ENCODE measurements at regions not wholly inside any gene's neighbourhood (a gene's known extent, or its start where the extent isn't known, plus 50 kb on each side); places are given as distances from the start of the nearest gene placed in this dataset.

DNA sequence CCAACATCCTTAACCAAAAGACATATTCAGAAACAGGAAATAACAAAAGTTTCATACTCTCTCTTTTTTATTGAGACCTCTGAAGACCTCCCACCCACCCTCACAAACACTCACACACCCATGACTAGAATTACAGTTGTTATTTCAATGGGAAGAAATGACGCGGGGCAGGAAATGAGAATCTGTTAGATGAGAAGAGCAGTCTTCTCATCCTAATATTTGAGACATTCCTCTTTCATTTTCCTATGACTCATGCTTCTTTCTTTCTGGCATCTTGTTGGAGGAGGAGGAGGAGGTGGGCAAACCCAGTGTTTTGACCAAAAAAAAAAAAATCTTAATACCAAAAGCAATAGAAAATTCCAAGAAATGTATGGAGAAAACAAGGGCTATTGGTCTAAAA, 179.5 kb upstream of the TARS1 start:
- ChIA-PET POLR2A (no interaction called here), CTCF (ENCODE audit: low intra/inter-chr PET ratio) (no interaction called here)
- Histone ChIP-seq H3K27ac (ENCODE audit: extremely low read depth, low read depth, low read length) (no peak overlapping the region), H3K4me3 (no peak overlapping the region), H2AFZ (ENCODE audit: low read depth, low read length) (no peak overlapping the region), H3K27me3 (ENCODE audit: control insufficient read depth in 2 of 2, insufficient read depth in 2 of 2, low read length in 2 of 2) (no peaks in the 10 kb centered on the region), H3K9me1 (ENCODE audit: control insufficient read depth, insufficient read depth, low read length) (no peaks in the 10 kb centered on the region), H3K4me2 (ENCODE audit: insufficient read depth, low read length) (no peak overlapping the region), H3K4me1 (replicated peaks in 1 of 2; ENCODE audit: control insufficient read depth in 2 of 2, insufficient read depth in 2 of 2, low read length in 2 of 2) (no peaks in the 10 kb centered on the region), H4K20me1 (replicated peaks; ENCODE audit: control insufficient read depth, insufficient read depth, low read length) (no peaks in the 10 kb centered on the region), H3K9ac (ENCODE audit: insufficient read depth in 1 of 2, low read depth in 2 of 2, low read length in 2 of 2) (no peak overlapping the region), H3K9me3 (replicated peaks; ENCODE audit: control insufficient read depth, insufficient read depth, low read depth, low read length) (no peaks in the 10 kb centered on the region), H3K36me3 (ENCODE audit: control insufficient read depth, insufficient read depth, low read length) (no peaks in the 10 kb centered on the region), H3K79me2 (ENCODE audit: control insufficient read depth, insufficient read depth, low read length) (no peaks in the 10 kb centered on the region)
- intact Hi-C loops (cut with micrococcal nuclease): no loop called here
- in situ Hi-C loops (cut with MboI): no loop called here
- WGBS (ENCODE audit: insufficient coverage, low coverage, missing lambda C conversion rate): 13% methylated on average over 2 of the region's 2 CpGs
- ATAC-seq (no peak), FAIRE-seq (no peak), DNase-seq (ENCODE audit: extremely low read depth in 1 of 4, low spot score in 3 of 4) (no peak)
- no TSS peak for BruUV-seq (replicated peaks)
- TF ChIP-seq FOXA3 (CRISPR knock-in tag; conservative IDR thresholded peaks at IDR 0.05 in 1 of 2, IDR thresholded peaks at IDR 0.05 in 1 of 2) (no peak), NCOA4 (IDR thresholded peaks at IDR 0.05; ENCODE audit: partially characterized antibody) (no peak), ZNF354B (CRISPR knock-in tag; IDR thresholded peaks at IDR 0.05) (no peak), ZNF212 (CRISPR knock-in tag; IDR thresholded peaks at IDR 0.05) (no peak), TEAD4 (IDR thresholded peaks at IDR 0.05; ENCODE audit: low read length) (no peak), TEAD4 (CRISPR knock-in tag; IDR thresholded peaks at IDR 0.05; ENCODE audit: borderline replicate concordance) (no peak), POLR2AphosphoS5 (IDR thresholded peaks at IDR 0.05; ENCODE audit: control insufficient read depth, insufficient read depth, low read depth, low read length) (no peak), SRF (CRISPR knock-in tag; IDR thresholded peaks at IDR 0.05) (no peak), ZKSCAN1 (IDR thresholded peaks at IDR 0.05; ENCODE audit: low read depth, low read length) (no peak), RBM15 (IDR thresholded peaks at IDR 0.05; ENCODE audit: insufficient read depth, low read length) (no peak), ZC3H4 (CRISPR knock-in tag; IDR thresholded peaks at IDR 0.05; ENCODE audit: borderline replicate concordance) (no peak), SMAD3 (CRISPR knock-in tag; conservative IDR thresholded peaks at IDR 0.05) (no peak), NR2C1 (IDR thresholded peaks at IDR 0.05) (no peak), NR2C1 (tag; IDR thresholded peaks at IDR 0.05) (no peak), ZNF263 (CRISPR knock-in tag; IDR thresholded peaks at IDR 0.05; ENCODE audit: borderline replicate concordance) (no peak), KDM5B (IDR thresholded peaks at IDR 0.05; ENCODE audit: insufficient replicate concordance, low read depth, low read length) (no peak)
- TF ChIP-seq, protein P1, sequence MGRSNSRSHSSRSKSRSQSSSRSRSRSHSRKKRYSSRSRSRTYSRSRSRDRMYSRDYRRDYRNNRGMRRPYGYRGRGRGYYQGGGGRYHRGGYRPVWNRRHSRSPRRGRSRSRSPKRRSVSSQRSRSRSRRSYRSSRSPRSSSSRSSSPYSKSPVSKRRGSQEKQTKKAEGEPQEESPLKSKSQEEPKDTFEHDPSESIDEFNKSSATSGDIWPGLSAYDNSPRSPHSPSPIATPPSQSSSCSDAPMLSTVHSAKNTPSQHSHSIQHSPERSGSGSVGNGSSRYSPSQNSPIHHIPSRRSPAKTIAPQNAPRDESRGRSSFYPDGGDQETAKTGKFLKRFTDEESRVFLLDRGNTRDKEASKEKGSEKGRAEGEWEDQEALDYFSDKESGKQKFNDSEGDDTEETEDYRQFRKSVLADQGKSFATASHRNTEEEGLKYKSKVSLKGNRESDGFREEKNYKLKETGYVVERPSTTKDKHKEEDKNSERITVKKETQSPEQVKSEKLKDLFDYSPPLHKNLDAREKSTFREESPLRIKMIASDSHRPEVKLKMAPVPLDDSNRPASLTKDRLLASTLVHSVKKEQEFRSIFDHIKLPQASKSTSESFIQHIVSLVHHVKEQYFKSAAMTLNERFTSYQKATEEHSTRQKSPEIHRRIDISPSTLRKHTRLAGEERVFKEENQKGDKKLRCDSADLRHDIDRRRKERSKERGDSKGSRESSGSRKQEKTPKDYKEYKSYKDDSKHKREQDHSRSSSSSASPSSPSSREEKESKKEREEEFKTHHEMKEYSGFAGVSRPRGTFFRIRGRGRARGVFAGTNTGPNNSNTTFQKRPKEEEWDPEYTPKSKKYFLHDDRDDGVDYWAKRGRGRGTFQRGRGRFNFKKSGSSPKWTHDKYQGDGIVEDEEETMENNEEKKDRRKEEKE (IDR thresholded peaks at IDR 0.05; ENCODE audit: borderline replicate concordance in 1 of 2, control insufficient read depth in 1 of 2, low read depth in 2 of 2, low read length in 1 of 2): no peak
- TF ChIP-seq, protein P2, sequence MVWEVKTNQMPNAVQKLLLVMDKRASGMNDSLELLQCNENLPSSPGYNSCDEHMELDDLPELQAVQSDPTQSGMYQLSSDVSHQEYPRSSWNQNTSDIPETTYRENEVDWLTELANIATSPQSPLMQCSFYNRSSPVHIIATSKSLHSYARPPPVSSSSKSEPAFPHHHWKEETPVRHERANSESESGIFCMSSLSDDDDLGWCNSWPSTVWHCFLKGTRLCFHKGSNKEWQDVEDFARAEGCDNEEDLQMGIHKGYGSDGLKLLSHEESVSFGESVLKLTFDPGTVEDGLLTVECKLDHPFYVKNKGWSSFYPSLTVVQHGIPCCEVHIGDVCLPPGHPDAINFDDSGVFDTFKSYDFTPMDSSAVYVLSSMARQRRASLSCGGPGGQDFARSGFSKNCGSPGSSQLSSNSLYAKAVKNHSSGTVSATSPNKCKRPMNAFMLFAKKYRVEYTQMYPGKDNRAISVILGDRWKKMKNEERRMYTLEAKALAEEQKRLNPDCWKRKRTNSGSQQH (CRISPR knock-in tag; IDR thresholded peaks at IDR 0.05): no peak
- TF ChIP-seq, protein P3, sequence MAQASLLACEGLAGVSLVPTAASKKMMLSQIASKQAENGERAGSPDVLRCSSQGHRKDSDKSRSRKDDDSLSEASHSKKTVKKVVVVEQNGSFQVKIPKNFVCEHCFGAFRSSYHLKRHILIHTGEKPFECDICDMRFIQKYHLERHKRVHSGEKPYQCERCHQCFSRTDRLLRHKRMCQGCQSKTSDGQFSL (CRISPR knock-in tag; IDR thresholded peaks at IDR 0.05): no peak
- TF ChIP-seq, protein P3 (tag; IDR thresholded peaks at IDR 0.05): no peak
